ENCODE measurements at regions not wholly inside any gene's neighbourhood (a gene's known extent, or its start where the extent isn't known, plus 50 kb on each side); places are given as distances from the start of the nearest gene placed in this dataset.

- Histone ChIP-seq H3K9me3 (no peaks in the 10 kb centered on the region), H3K27ac (no peak overlapping the region), H3K36me3 (no peaks in the 10 kb centered on the region), H3K27me3 (no peaks in the 10 kb centered on the region), H3K4me1 (no peaks in the 10 kb centered on the region), H3K4me3 (no peak overlapping the region)
- 73 to 86% methylated on average over 1 of the region's 1 CpG for WGBS, 2 donors (ENCODE audit: low coverage in 1 of 2)
- intact Hi-C loops (cut with DNase I; ENCODE audit: low total_unique reads) (no loop called here), in situ Hi-C loops (cut with MboI; ENCODE audit: low pct_ligation_motif_present in 1 of 4, low pct_unique_long_range_greater_than_20kb in 1 of 4, low sequenced_read_pairs in 3 of 4) (no loop called here)
- TF ChIP-seq POLR2AphosphoS5 (IDR thresholded peaks at IDR 0.05) (no peak), POLR2A (IDR thresholded peaks at IDR 0.05) (no peak), EP300 (IDR thresholded peaks at IDR 0.05; ENCODE audit: low read depth) (no peak)
- TF ChIP-seq, protein P1, sequence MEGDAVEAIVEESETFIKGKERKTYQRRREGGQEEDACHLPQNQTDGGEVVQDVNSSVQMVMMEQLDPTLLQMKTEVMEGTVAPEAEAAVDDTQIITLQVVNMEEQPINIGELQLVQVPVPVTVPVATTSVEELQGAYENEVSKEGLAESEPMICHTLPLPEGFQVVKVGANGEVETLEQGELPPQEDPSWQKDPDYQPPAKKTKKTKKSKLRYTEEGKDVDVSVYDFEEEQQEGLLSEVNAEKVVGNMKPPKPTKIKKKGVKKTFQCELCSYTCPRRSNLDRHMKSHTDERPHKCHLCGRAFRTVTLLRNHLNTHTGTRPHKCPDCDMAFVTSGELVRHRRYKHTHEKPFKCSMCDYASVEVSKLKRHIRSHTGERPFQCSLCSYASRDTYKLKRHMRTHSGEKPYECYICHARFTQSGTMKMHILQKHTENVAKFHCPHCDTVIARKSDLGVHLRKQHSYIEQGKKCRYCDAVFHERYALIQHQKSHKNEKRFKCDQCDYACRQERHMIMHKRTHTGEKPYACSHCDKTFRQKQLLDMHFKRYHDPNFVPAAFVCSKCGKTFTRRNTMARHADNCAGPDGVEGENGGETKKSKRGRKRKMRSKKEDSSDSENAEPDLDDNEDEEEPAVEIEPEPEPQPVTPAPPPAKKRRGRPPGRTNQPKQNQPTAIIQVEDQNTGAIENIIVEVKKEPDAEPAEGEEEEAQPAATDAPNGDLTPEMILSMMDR (IDR thresholded peaks at IDR 0.05) = no peak
- DNase-seq = no peak
Measured at GRCh38 chr5:82820188-82820587, 257.0 kb downstream of the TMEM167A start.

GRCh38 chr5:82817897-82818676 lies 259.1 kb downstream of the TMEM167A start:
- 64 to 87% methylated on average over 4 to 7 of the region's 7 CpGs for WGBS, 2 donors (ENCODE audit: low coverage in 1 of 2)
- DNase-seq = no peak
- in situ Hi-C loops (cut with MboI; ENCODE audit: low pct_ligation_motif_present in 1 of 4, low pct_unique_long_range_greater_than_20kb in 1 of 4, low sequenced_read_pairs in 3 of 4) = no loop called here
- intact Hi-C loops (cut with DNase I; ENCODE audit: low total_unique reads) = loop anchor here (5.0 kb wide), 1 partner anchor 896 kb away; no protein-coding TSS in a partner anchor
- Histone ChIP-seq H3K36me3 (no peaks in the 10 kb centered on the region), H3K4me3 (no peak overlapping the region), H3K4me1 (no peaks in the 10 kb centered on the region), H3K9me3 (no peaks in the 10 kb centered on the region), H3K27ac (no peak overlapping the region), H3K27me3 (no peaks in the 10 kb centered on the region)
- TF ChIP-seq POLR2AphosphoS5 (IDR thresholded peaks at IDR 0.05) = no peak
- no peak for TF ChIP-seq POLR2A (IDR thresholded peaks at IDR 0.05)
- no peak for TF ChIP-seq EP300 (IDR thresholded peaks at IDR 0.05; ENCODE audit: low read depth)
- TF ChIP-seq, protein P1 (IDR thresholded peaks at IDR 0.05) = no peak

- no peaks in the 10 kb centered on the region for H3K36me3 ChIP-seq
- no peak overlapping the region for H3K27ac ChIP-seq
- H3K4me1 ChIP-seq = no peaks in the 10 kb centered on the region
- H3K27me3 ChIP-seq = no peaks in the 10 kb centered on the region
- TF ChIP-seq, protein P1 (IDR thresholded peaks at IDR 0.05) = no peak
- TF ChIP-seq EP300 (IDR thresholded peaks at IDR 0.05; ENCODE audit: low read depth) (no peak), POLR2A (IDR thresholded peaks at IDR 0.05) (no peak), POLR2AphosphoS5 (IDR thresholded peaks at IDR 0.05) (no peak)
- DNase-seq = no peak
- in situ Hi-C loops (cut with MboI; ENCODE audit: low pct_ligation_motif_present in 1 of 4, low pct_unique_long_range_greater_than_20kb in 1 of 4, low sequenced_read_pairs in 3 of 4) = no loop called here
- WGBS, 2 donors (ENCODE audit: low coverage in 1 of 2) = 83 to 88% methylated on average over 5 of the region's 5 CpGs
- H3K9me3 ChIP-seq = no peaks in the 10 kb centered on the region
- intact Hi-C loops (cut with DNase I; ENCODE audit: low total_unique reads) = loop anchor here (5.0 kb wide), 1 partner anchor 895 kb away; no protein-coding TSS in a partner anchor
- H3K4me3 ChIP-seq = no peak overlapping the region
Measured at GRCh38 chr5:82816926-82817325, 260.3 kb downstream of the TMEM167A start.

DNA sequence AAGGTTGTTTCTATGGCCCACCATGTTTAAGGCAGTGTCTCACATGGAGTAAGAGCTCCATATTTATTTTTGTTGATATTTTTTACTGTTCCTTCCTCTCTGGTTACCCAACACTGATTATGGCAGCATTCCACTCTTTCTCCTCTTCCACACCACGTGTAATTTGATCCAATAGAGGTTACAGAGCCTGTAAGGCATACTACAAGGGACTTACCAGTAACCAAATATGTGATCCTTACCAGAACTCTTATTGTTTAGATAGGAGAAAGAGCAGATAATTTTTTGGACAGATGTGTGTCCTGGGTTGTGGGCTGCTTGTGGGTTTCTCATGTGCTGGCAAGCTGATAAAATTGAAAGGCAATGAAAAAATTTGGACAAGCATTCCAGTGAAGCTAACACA lies 261.3 kb downstream of the TMEM167A start:
- no peaks in the 10 kb centered on the region for H3K9me3 ChIP-seq
- no peak overlapping the region for H3K4me3 ChIP-seq
- no peaks in the 10 kb centered on the region for H3K27me3 ChIP-seq
- in situ Hi-C loops (cut with MboI; ENCODE audit: low pct_ligation_motif_present in 1 of 4, low pct_unique_long_range_greater_than_20kb in 1 of 4, low sequenced_read_pairs in 3 of 4) (no loop called here), intact Hi-C loops (cut with DNase I; ENCODE audit: low total_unique reads) (loop anchor here (5.0 kb wide), 1 partner anchor 894 kb away; no protein-coding TSS in a partner anchor)
- no peaks in the 10 kb centered on the region for H3K36me3 ChIP-seq
- 57% methylated on average over 1 of the region's 1 CpG; no CpG with 5 or more reads in 1 of the 2 donors for WGBS, 2 donors (ENCODE audit: low coverage in 1 of 2)
- TF ChIP-seq POLR2A (IDR thresholded peaks at IDR 0.05) (no peak), EP300 (IDR thresholded peaks at IDR 0.05; ENCODE audit: low read depth) (no peak), POLR2AphosphoS5 (IDR thresholded peaks at IDR 0.05) (no peak)
- H3K4me1 ChIP-seq = no peaks in the 10 kb centered on the region
- no peak for DNase-seq
- no peak overlapping the region for H3K27ac ChIP-seq

Data from transverse colon (tissue), 4 donors.